Astrocyte (in vitro differentiated cells and primary cell): ENCODE measurements at regions not wholly inside any gene's neighbourhood (a gene's known extent, or its start where the extent isn't known, plus 50 kb on each side); places are given as distances from the start of the nearest gene placed in this dataset.

ENCODE experiments used
- EZH2 ChIP-seq: IDR thresholded peaks from 2 replicates; pipeline ENCODE4 v1.6.1; 2012; ENCODE audit warnings: mild to moderate bottlenecking, low read length, inconsistent platforms; ENCODE audit not compliant: insufficient read depth
- TF ChIP-seq, protein P1 (sequence below): IDR thresholded peaks from 2 replicates; pipeline ENCODE4 v1.5.1; 2011; ENCODE audit warnings: low read depth, mild to moderate bottlenecking, inconsistent platforms, low read length, moderate library complexity; ENCODE audit not compliant: insufficient read depth

DNA sequence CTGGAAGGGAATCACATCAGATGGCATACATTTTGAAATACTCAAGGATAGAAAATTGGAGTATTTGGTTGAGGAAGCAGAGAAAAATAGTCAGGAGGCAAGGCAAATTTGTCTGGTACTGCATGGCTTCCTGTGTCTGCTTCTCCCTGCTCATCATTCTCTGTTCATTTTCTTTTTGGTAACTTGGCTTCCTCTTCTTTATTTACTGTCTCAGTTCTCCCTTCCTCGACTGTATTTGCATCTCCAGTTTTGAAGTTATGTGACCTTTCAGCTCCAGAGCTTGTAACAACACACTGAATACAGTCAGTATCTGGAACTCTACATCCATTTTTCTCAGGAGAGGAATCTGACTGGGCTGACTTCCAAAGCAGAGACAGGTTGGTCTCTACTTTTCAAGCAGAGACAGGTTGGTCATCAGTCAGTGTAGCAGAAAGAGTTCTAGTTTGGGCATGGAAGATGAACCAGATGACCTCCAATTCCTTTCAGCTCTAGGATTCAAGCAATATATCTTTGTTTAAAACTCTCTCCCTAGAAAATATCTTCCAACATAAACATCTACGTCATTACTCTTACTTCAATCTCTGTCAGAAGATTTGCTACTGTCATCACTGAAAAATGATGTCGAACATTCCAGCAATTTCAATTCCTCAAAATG is 571.2 kb downstream of the ADGRL2 start:
- TF ChIP-seq, protein P1, sequence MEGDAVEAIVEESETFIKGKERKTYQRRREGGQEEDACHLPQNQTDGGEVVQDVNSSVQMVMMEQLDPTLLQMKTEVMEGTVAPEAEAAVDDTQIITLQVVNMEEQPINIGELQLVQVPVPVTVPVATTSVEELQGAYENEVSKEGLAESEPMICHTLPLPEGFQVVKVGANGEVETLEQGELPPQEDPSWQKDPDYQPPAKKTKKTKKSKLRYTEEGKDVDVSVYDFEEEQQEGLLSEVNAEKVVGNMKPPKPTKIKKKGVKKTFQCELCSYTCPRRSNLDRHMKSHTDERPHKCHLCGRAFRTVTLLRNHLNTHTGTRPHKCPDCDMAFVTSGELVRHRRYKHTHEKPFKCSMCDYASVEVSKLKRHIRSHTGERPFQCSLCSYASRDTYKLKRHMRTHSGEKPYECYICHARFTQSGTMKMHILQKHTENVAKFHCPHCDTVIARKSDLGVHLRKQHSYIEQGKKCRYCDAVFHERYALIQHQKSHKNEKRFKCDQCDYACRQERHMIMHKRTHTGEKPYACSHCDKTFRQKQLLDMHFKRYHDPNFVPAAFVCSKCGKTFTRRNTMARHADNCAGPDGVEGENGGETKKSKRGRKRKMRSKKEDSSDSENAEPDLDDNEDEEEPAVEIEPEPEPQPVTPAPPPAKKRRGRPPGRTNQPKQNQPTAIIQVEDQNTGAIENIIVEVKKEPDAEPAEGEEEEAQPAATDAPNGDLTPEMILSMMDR: no peak
- no peak for TF ChIP-seq EZH2
